ENCODE measurements at regions not wholly inside any gene's neighbourhood (a gene's known extent, or its start where the extent isn't known, plus 50 kb on each side); places are given as distances from the start of the nearest gene placed in this dataset.

DNA sequence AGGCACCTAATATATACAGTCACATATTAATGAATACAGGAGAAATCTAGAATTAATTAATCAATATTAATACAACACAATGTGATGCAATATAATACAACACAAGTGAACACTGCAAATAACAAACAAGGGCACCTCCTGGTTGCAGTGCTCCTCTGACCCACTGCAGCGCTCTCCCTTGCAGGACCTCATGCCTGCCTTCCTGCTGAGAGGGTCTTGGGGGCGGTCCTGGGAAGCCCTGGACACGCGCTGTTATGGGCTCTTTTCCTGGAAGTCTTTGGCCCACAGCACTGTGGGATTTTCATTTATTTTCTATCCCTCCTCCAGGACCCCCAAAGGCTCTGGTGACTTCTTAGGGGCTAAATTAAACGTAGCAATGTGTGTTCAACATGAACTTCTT lies 485.8 kb downstream of the IRX1 start:
- H2BK5ac ChIP-seq (ENCODE audit: insufficient read length, low read length), result no peak overlapping the region
- TF ChIP-seq, protein P1, sequence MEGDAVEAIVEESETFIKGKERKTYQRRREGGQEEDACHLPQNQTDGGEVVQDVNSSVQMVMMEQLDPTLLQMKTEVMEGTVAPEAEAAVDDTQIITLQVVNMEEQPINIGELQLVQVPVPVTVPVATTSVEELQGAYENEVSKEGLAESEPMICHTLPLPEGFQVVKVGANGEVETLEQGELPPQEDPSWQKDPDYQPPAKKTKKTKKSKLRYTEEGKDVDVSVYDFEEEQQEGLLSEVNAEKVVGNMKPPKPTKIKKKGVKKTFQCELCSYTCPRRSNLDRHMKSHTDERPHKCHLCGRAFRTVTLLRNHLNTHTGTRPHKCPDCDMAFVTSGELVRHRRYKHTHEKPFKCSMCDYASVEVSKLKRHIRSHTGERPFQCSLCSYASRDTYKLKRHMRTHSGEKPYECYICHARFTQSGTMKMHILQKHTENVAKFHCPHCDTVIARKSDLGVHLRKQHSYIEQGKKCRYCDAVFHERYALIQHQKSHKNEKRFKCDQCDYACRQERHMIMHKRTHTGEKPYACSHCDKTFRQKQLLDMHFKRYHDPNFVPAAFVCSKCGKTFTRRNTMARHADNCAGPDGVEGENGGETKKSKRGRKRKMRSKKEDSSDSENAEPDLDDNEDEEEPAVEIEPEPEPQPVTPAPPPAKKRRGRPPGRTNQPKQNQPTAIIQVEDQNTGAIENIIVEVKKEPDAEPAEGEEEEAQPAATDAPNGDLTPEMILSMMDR (conservative IDR thresholded peaks at IDR 0.05), result peak; percentile 39; the same call in 2 of the 3 replicates
- no peak overlapping the region for H3K18ac ChIP-seq (ENCODE audit: insufficient read length, low read depth, low read length)
- H3T11ph ChIP-seq (ENCODE audit: low read length), result no peak overlapping the region
- H2BK15ac ChIP-seq (ENCODE audit: low read depth, low read length), result no peak overlapping the region
- H4K20me1 ChIP-seq (ENCODE audit: control insufficient read depth, insufficient read depth, insufficient read length), result no peaks in the 10 kb centered on the region
- peak; percentile 40 for DNase-seq
- H2AK5ac ChIP-seq (ENCODE audit: insufficient read length, low read length), result no peak overlapping the region
- Mint-ChIP-seq H3K9me3 (peaks cover 2 to 4% of the 10 kb centered on the region in 2 experiments; a peak in 2 of 5 replicates), H3K27me3 (ENCODE audit: low read depth) (no peaks in the 10 kb centered on the region; the same call in 1 of the 2 replicates), H3K4me1 (peaks cover 2 to 5% of the 10 kb centered on the region in 2 experiments; a peak in 1 of 4 replicates), H3K36me3 (ENCODE audit: insufficient read depth in 1 of 3, low read depth in 3 of 3) (no peaks in the 10 kb centered on the region), H3K4me3 (no peak overlapping the region), H3K27ac (peak overlapping the region in 1 of 3 experiments; percentile 69; a peak in 1 of 7 replicates)
- no peak overlapping the region for H4K8ac ChIP-seq (replicated peaks; ENCODE audit: insufficient read length, low read depth, low read length)
- no peak overlapping the region for H3K23ac ChIP-seq (ENCODE audit: insufficient read length, low read depth, low read length)
- H3K79me1 ChIP-seq (ENCODE audit: insufficient read depth, low read depth, low read length, poor library complexity, severe bottlenecking), result no peaks in the 10 kb centered on the region
- H3K4me1 ChIP-seq (ENCODE audit: insufficient read depth, low read length), result no peaks in the 10 kb centered on the region
- no peak overlapping the region for H4K5ac ChIP-seq (ENCODE audit: insufficient read length, low read depth, low read length)
- H4K91ac ChIP-seq (ENCODE audit: insufficient read length, low read depth, low read length), result no peak overlapping the region
- no peak overlapping the region for H2BK12ac ChIP-seq (ENCODE audit: insufficient read length, low read depth, low read length)
- WGBS (ENCODE audit: extremely low coverage, insufficient read length, low lambda C conversion rate), result no CpG with 5 or more reads among the region's 5 CpGs
- no peaks in the 10 kb centered on the region for H3K23me2 ChIP-seq (ENCODE audit: insufficient read length, low read depth, low read length, poor library complexity, severe bottlenecking)
- no peak overlapping the region for H3K56ac ChIP-seq (ENCODE audit: insufficient read length, low read depth, low read length)
- no peak overlapping the region for H3K9ac ChIP-seq (ENCODE audit: extremely low read depth, insufficient read length, low read length)
- no peak overlapping the region for H3K14ac ChIP-seq (ENCODE audit: insufficient read depth, low read length)
- H2AFZ ChIP-seq (ENCODE audit: low read length), result no peak overlapping the region
- H3K4ac ChIP-seq (ENCODE audit: low read depth, low read length), result no peak overlapping the region
- no peak overlapping the region for H2BK20ac ChIP-seq (ENCODE audit: low read depth, low read length, poor library complexity, severe bottlenecking)
- H3K9me3 ChIP-seq (ENCODE audit: control insufficient read depth, low read depth, low read length), result no peaks in the 10 kb centered on the region
- no peak overlapping the region for H3K27ac ChIP-seq (ENCODE audit: insufficient read length, low read depth, low read length)
- no peak overlapping the region for H2BK120ac ChIP-seq (ENCODE audit: low read depth, low read length, poor library complexity, severe bottlenecking)
- H3K27me3 ChIP-seq (ENCODE audit: insufficient read depth, low read length), result no peaks in the 10 kb centered on the region; the same call in 1 of the 2 replicates
- no peak overlapping the region for H3K4me2 ChIP-seq (ENCODE audit: insufficient read depth, insufficient read length, low read length)
- no peaks in the 10 kb centered on the region for H3K79me2 ChIP-seq (ENCODE audit: insufficient read depth, low read length)

Measured in H9 (cell line).